GM12864 (cell line): ENCODE measurements at regions not wholly inside any gene's neighbourhood (a gene's known extent, or its start where the extent isn't known, plus 50 kb on each side); places are given as distances from the start of the nearest gene placed in this dataset.

Experiments used
- DNase-seq: peaks from one replicate; pipeline ENCODE4 v3.0.0-alpha.2; 2011; ENCODE audit warnings: low read depth
- H3K4me3 ChIP-seq: 2 replicates; pipeline ENCODE4 v1.5.1; 2011; ENCODE audit warnings: mild to moderate bottlenecking, low read depth, low read length, control low read depth
- CTCF ChIP-seq: IDR thresholded peaks from 2 replicates; pipeline ENCODE4 v1.5.1; 2011; ENCODE audit warnings: low read depth, mild to moderate bottlenecking, moderate library complexity, low read length, control low read depth, inconsistent platforms; ENCODE audit errors: missing control alignments

- DNase-seq, result no peak
- TF ChIP-seq CTCF, result no peak
- no peak overlapping the region for H3K4me3 ChIP-seq
These were observed 91.0 kb upstream of the GRIK3 start for GRCh38 chr1:37125295-37125694.

GRCh38 chr1:37127254-37127748 lies 93.0 kb upstream of the GRIK3 start:
- DNase-seq, result no peak
- H3K4me3 ChIP-seq, result no peak overlapping the region
- no peak for TF ChIP-seq CTCF

- no peak for TF ChIP-seq CTCF
- H3K4me3 ChIP-seq, result no peak overlapping the region
These were observed 93.8 kb upstream of the GRIK3 start for GRCh38 chr1:37128091-37128490.

GRCh38 chr1:37130221-37130948 lies 96.1 kb upstream of the GRIK3 start:
- DNase-seq, result no peak
- H3K4me3 ChIP-seq, result no peak overlapping the region
- peak; percentile 13 for TF ChIP-seq CTCF

More at GRCh38 chr1:37128091-37128490, 93.8 kb upstream of the GRIK3 start:
- no peak for DNase-seq

GRCh38 chr1:37131281-37131680 lies 97.0 kb upstream of the GRIK3 start:
- DNase-seq, result no peak
- no peak for TF ChIP-seq CTCF
- H3K4me3 ChIP-seq, result no peak overlapping the region

DNA sequence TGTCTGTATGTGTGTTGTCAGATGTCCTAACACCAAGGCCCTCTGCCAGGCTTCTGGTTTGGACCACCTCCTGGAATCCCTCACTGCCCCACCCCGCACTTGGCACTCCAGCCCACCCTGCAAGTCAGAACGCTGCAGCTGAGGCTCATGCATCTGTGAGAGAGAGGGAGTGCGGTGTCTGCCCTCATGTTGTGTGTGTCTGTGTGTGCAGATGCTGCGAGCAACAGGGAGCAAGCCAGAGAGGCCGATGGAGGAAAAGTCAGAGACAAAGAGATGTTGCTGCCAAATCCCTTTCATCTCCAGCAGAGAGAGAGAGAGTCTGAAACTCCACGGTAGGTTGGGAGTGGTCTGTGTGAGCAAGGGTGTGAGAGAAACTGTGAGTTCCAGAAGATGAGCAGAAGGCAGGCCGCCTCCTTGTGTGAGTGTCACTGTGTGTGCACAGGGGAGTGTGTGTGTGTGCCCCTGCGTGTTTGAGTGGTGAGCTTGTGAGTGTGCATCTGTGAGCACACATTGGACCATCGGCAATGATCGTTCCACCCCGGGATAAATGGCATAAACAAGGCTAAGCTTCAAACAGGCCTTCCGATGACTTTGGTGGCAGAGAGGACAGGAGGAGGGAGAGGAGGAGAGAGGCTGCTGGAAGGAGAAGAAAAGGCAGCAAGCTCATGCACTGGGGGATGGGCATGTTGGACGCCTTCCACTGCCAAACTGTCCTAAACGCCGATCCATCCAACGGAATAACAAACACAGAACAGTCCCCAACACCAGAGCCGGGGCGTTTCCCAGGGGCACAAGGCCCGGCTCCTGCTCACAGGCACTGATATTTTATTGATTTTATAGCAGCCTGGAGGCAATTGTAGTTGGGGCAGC lies 99.2 kb upstream of the GRIK3 start:
- DNase-seq, result no peak
- H3K4me3 ChIP-seq, result no peak overlapping the region
- TF ChIP-seq CTCF, result no peak
